OCI-LY7 (cell line): ENCODE measurements at regions not wholly inside any gene's neighbourhood (a gene's known extent, or its start where the extent isn't known, plus 50 kb on each side); places are given as distances from the start of the nearest gene placed in this dataset.

Source experiments
- BruUV-seq: library from RNA; stranded (reverse); fragments of 400-500 nt; replicated peaks from 2 replicates; lab custom pipeline; 2021; lab: Mats Ljungman, UMichigan
- CTCF ChIA-PET: fragments of 300-600 bp; sonication (Branson Sonifier 250); formaldehyde crosslinking; loops from one replicate; lab custom pipeline; 2022; ENCODE audit warnings: antibody characterized with exemption; ENCODE audit not compliant: unreplicated experiment; lab: Charles Lee
- POLR2A ChIA-PET: fragments of 300-600 bp; sonication (Branson Sonifier 250); formaldehyde crosslinking; loops from one replicate; lab custom pipeline; 2022; ENCODE audit warnings: antibody characterized with exemption; lab: Charles Lee
- DNase-seq: peaks from one replicate; pipeline ENCODE4 v3.0.0-alpha.2; 2015; ENCODE audit warnings: low spot score
- H2AFZ ChIP-seq: fragments of 200-600 bp; sonication (generic), shearing (Covaris generic); 2 replicates; pipeline ENCODE4 v1.6.1; 2014; ENCODE audit warnings: mild to moderate bottlenecking, antibody characterized with exemption, low read length, moderate library complexity
- H3K27ac ChIP-seq: fragments of 200-600 bp; sonication (generic); 2 replicates; pipeline ENCODE4 v1.5.1; 2014; ENCODE audit warnings: mixed run types, low read depth, mild to moderate bottlenecking, moderate library complexity, low read length, inconsistent platforms; ENCODE audit not compliant: poor library complexity, severe bottlenecking
- H3K36me3 ChIP-seq: fragments of 200-600 bp; sonication (generic); 2 replicates; pipeline ENCODE4 v1.6.1; 2014; ENCODE audit warnings: mild to moderate bottlenecking, antibody characterized with exemption, low read length, moderate library complexity, mixed read lengths; ENCODE audit not compliant: insufficient read depth
- H3K4me1 ChIP-seq: fragments of 200-600 bp; sonication (generic); 2 replicates; pipeline ENCODE4 v1.5.1; 2014; ENCODE audit warnings: mild to moderate bottlenecking, low read length; ENCODE audit not compliant: insufficient read depth, poor library complexity, severe bottlenecking
- H3K4me2 ChIP-seq: fragments of 200-600 bp; sonication (generic); 2 replicates; pipeline ENCODE4 v1.6.1; 2014; ENCODE audit warnings: mild to moderate bottlenecking, low read length
- H3K4me3 ChIP-seq: fragments of 200-600 bp; sonication (generic); 2 replicates; pipeline ENCODE4 v1.5.1; 2014; ENCODE audit warnings: mild to moderate bottlenecking, low read depth, low read length; ENCODE audit not compliant: poor library complexity, severe bottlenecking
- H3K79me2 ChIP-seq: fragments of 200-600 bp; sonication (generic); 2 replicates; pipeline ENCODE4 v1.6.1; 2016; ENCODE audit warnings: low read depth, mild to moderate bottlenecking, low read length, moderate library complexity, mixed read lengths; ENCODE audit not compliant: insufficient read depth
- H3K9me2 ChIP-seq: fragments of 200-600 bp; sonication (generic); 2 replicates; pipeline ENCODE4 v1.6.1; 2016; ENCODE audit warnings: mild to moderate bottlenecking, low read length, mixed read lengths; ENCODE audit not compliant: insufficient read depth
- H3K9me3 ChIP-seq: fragments of 200-600 bp; sonication (generic); 2 replicates; pipeline ENCODE4 v1.6.1; 2014; ENCODE audit warnings: mild to moderate bottlenecking, mixed run types, low read length, mixed read lengths
- H4K20me1 ChIP-seq: fragments of 200-600 bp; sonication (generic); 2 replicates; pipeline ENCODE4 v1.6.1; 2014; ENCODE audit warnings: mild to moderate bottlenecking, antibody characterized with exemption, low read length, moderate library complexity, mixed read lengths; ENCODE audit not compliant: insufficient read depth
- EZH2phosphoT487 ChIP-seq: fragments of 200-600 bp; sonication (generic); IDR thresholded peaks from 2 replicates; pipeline ENCODE4 v1.6.1; 2018; ENCODE audit warnings: low read depth, borderline replicate concordance, mild to moderate bottlenecking, mixed run types, antibody characterized with exemption, low read length, moderate library complexity, mixed read lengths
- intact Hi-C: fragments of 100-400 bp; cut with micrococcal nuclease; formaldehyde crosslinking; loops from one replicate; pipeline ENCODE4 v1.10.0; 2022; ENCODE audit not compliant: unreplicated experiment
- TF ChIP-seq, protein P1 (sequence below): fragments of 200-600 bp; sonication (generic); conservative IDR thresholded peaks from 2 replicates; pipeline ENCODE4 v1.5.1; 2014; ENCODE audit warnings: mild to moderate bottlenecking, antibody characterized with exemption, low read length, moderate library complexity, mixed read lengths

- TF ChIP-seq, protein P1, sequence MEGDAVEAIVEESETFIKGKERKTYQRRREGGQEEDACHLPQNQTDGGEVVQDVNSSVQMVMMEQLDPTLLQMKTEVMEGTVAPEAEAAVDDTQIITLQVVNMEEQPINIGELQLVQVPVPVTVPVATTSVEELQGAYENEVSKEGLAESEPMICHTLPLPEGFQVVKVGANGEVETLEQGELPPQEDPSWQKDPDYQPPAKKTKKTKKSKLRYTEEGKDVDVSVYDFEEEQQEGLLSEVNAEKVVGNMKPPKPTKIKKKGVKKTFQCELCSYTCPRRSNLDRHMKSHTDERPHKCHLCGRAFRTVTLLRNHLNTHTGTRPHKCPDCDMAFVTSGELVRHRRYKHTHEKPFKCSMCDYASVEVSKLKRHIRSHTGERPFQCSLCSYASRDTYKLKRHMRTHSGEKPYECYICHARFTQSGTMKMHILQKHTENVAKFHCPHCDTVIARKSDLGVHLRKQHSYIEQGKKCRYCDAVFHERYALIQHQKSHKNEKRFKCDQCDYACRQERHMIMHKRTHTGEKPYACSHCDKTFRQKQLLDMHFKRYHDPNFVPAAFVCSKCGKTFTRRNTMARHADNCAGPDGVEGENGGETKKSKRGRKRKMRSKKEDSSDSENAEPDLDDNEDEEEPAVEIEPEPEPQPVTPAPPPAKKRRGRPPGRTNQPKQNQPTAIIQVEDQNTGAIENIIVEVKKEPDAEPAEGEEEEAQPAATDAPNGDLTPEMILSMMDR = no peak
- TF ChIP-seq EZH2phosphoT487 = no peak
- CTCF ChIA-PET = no interaction called here
- no TSS peak for BruUV-seq
- intact Hi-C loops = no loop called here
- POLR2A ChIA-PET = no interaction called here
- Histone ChIP-seq H4K20me1 (no peaks in the 10 kb centered on the region), H3K4me2 (no peak overlapping the region), H3K4me3 (no peak overlapping the region), H3K79me2 (no peaks in the 10 kb centered on the region), H2AFZ (no peak overlapping the region), H3K36me3 (no peaks in the 10 kb centered on the region), H3K4me1 (no peaks in the 10 kb centered on the region), H3K9me3 (no peaks in the 10 kb centered on the region), H3K9me2 (no peaks in the 10 kb centered on the region), H3K27ac (no peak overlapping the region)
- no peak for DNase-seq
Measured at GRCh38 chrX:99522450-99522849, 887.6 kb downstream of the PCDH19 start.

DNA sequence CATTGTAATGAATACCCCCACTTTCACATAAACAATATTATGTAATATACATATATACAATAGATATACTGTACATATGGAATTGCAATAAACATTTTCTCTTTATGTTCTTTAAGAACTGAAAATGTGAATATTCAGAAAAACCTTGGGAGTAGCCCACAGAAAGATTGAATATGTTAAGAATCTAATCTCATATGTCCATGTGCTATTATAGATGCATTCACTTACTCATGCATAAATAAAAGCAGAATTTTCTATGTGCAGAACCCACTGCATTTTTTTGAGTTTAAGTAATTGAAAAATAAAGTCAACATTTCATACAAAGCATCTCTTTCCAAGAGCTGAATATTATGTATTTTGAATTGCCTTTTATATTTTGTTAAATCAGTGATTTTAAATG, 902.3 kb downstream of the PCDH19 start:
- Histone ChIP-seq H3K4me1 (no peaks in the 10 kb centered on the region), H3K9me2 (no peaks in the 10 kb centered on the region), H3K36me3 (no peaks in the 10 kb centered on the region), H3K27ac (no peak overlapping the region), H3K79me2 (no peaks in the 10 kb centered on the region), H2AFZ (no peak overlapping the region), H3K4me2 (no peak overlapping the region), H4K20me1 (no peaks in the 10 kb centered on the region), H3K9me3 (no peaks in the 10 kb centered on the region), H3K4me3 (no peak overlapping the region)
- no peak for TF ChIP-seq EZH2phosphoT487
- TF ChIP-seq, protein P1 = no peak
- BruUV-seq = no TSS peak
- no peak for DNase-seq
- intact Hi-C loops = no loop called here
- ChIA-PET CTCF (no interaction called here), POLR2A (no interaction called here)

DNA sequence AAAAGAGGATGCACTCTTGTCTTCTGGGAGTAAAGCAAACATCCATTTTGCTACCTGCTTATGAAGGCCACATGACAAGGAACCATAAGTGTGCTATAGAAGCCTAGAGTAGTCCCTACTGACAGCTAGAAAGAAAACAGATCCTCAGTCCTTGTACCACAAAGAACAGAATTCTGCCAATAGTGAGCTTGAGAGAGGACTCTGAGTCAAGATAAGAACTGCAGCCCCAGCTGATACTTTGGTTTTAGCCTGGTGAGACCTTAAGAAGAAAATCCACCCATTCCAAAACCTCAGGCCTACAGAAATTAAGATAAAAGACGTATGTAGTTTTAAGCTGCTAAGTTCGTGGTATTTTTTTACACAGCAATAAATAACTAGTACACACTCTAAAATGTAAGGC, 914.6 kb downstream of the PCDH19 start:
- H3K4me3 ChIP-seq = no peak overlapping the region
- ChIA-PET POLR2A (no interaction called here), CTCF (no interaction called here)
- no peaks in the 10 kb centered on the region for H3K9me2 ChIP-seq
- TF ChIP-seq, protein P1 = no peak
- TF ChIP-seq EZH2phosphoT487 = no peak
- no peak for DNase-seq
- H3K27ac ChIP-seq = no peak overlapping the region
- H3K9me3 ChIP-seq = no peaks in the 10 kb centered on the region
- H3K4me2 ChIP-seq = no peak overlapping the region
- H2AFZ ChIP-seq = no peak overlapping the region
- no TSS peak for BruUV-seq
- no peaks in the 10 kb centered on the region for H3K79me2 ChIP-seq
- H3K36me3 ChIP-seq = no peaks in the 10 kb centered on the region
- intact Hi-C loops = no loop called here
- H4K20me1 ChIP-seq = no peaks in the 10 kb centered on the region
- H3K4me1 ChIP-seq = no peaks in the 10 kb centered on the region
